ENCODE measurements at regions not wholly inside any gene's neighbourhood (a gene's known extent, or its start where the extent isn't known, plus 50 kb on each side); places are given as distances from the start of the nearest gene placed in this dataset.

DNA sequence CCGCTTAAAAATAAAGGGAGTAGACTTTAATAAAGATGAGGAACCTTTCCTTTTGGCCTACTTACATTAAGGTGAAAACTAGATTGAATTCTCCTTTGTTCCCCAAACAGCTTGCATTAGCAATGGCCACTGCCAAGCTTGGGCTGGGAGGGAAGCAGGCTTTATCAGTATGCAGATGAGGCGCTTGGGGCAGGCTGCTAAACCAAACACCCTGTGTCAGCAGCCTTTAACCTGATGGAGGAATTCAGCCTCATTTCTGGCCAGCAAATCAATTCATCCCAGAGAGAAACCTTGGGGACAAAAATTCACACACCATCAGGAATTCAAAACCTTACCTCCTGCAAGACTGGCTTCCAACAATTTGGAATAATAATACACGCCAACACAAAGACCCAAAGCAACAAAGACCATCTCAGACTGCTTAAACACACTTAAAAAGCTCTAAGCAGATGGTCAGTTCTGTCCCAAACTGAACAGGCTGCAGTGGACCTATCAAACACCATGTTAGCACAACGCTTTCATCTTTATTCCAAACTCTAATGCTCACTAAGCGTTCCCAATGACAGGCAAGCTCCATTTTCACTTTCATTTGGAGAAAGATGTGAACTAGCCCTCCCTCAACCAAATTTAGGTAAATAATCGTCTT, 255.1 kb upstream of the CMC1 start:
- Histone ChIP-seq H3K27ac (no peak overlapping the region), H3K27me3 (ENCODE audit: insufficient read depth in 3 of 3, low read length in 2 of 3) (no peaks in the 10 kb centered on the region), H3K36me3 (ENCODE audit: insufficient read depth in 1 of 2, low read depth in 1 of 2) (no peaks in the 10 kb centered on the region), H3K4me3 (no peak overlapping the region), H3K9me3 (no peaks in the 10 kb centered on the region), H3K4me1 (no peaks in the 10 kb centered on the region)
- 77 to 78% (median 77%) methylated on average over 6 of the region's 6 CpGs for WGBS, 3 donors
- TF ChIP-seq, protein P1, sequence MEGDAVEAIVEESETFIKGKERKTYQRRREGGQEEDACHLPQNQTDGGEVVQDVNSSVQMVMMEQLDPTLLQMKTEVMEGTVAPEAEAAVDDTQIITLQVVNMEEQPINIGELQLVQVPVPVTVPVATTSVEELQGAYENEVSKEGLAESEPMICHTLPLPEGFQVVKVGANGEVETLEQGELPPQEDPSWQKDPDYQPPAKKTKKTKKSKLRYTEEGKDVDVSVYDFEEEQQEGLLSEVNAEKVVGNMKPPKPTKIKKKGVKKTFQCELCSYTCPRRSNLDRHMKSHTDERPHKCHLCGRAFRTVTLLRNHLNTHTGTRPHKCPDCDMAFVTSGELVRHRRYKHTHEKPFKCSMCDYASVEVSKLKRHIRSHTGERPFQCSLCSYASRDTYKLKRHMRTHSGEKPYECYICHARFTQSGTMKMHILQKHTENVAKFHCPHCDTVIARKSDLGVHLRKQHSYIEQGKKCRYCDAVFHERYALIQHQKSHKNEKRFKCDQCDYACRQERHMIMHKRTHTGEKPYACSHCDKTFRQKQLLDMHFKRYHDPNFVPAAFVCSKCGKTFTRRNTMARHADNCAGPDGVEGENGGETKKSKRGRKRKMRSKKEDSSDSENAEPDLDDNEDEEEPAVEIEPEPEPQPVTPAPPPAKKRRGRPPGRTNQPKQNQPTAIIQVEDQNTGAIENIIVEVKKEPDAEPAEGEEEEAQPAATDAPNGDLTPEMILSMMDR (IDR thresholded peaks at IDR 0.05), result no peak
- ATAC-seq (no peak), DNase-seq (no peak)
- intact Hi-C loops (cut with DNase I), result no loop called here

DNA sequence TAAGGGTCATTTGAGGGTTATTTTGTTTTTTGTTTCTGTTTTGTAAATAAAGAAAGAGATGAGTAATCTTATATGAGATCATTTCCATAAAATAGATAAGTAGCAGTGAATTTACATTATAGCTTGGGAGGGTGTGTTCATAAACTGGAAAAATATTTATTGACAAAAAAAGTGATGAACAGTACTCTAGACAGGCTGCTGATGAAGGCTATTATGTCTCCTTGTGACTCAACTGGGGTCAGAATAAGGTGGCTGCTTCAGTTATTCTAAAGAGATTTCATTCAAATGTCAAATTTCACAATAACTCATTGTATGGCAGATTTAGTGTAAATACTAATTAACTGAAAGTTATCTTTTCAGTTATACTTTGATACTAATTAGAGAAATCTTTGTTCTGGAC, 251.1 kb upstream of the CMC1 start:
- Histone ChIP-seq H3K27ac (no peak overlapping the region), H3K9me3 (no peaks in the 10 kb centered on the region), H3K4me1 (no peaks in the 10 kb centered on the region), H3K36me3 (ENCODE audit: insufficient read depth in 1 of 2, low read depth in 1 of 2) (no peaks in the 10 kb centered on the region), H3K27me3 (ENCODE audit: insufficient read depth in 3 of 3, low read length in 2 of 3) (no peaks in the 10 kb centered on the region), H3K4me3 (no peak overlapping the region)
- intact Hi-C loops (cut with DNase I), result no loop called here
- TF ChIP-seq, protein P1 (IDR thresholded peaks at IDR 0.05), result no peak
- no peak for DNase-seq
- no peak for ATAC-seq

DNA sequence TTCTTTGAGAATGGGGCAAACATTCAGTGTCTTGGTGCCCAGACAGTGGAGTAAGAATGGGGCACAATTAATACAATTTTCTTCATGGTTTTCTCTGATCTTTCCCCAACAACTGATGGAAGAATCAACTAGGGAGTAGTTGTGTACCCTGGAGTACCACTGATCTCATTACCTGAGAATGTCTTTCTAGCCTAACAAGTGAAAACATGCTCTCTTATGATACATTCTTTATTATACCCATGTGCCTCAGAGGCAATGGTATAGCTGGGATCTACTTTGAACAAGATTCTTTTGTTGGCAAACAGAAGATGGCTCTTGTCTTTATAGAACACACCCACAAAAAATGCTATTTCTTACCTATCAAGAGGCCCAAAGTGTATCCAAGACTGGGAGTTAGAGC, 250.6 kb upstream of the CMC1 start:
- Histone ChIP-seq H3K9me3 (no peaks in the 10 kb centered on the region), H3K4me3 (no peak overlapping the region), H3K36me3 (ENCODE audit: insufficient read depth in 1 of 2, low read depth in 1 of 2) (no peaks in the 10 kb centered on the region), H3K27me3 (ENCODE audit: insufficient read depth in 3 of 3, low read length in 2 of 3) (no peaks in the 10 kb centered on the region), H3K27ac (no peak overlapping the region), H3K4me1 (no peaks in the 10 kb centered on the region)
- intact Hi-C loops (cut with DNase I), result no loop called here
- DNase-seq (no peak), ATAC-seq (no peak)
- TF ChIP-seq, protein P1 (IDR thresholded peaks at IDR 0.05), result no peak

DNA sequence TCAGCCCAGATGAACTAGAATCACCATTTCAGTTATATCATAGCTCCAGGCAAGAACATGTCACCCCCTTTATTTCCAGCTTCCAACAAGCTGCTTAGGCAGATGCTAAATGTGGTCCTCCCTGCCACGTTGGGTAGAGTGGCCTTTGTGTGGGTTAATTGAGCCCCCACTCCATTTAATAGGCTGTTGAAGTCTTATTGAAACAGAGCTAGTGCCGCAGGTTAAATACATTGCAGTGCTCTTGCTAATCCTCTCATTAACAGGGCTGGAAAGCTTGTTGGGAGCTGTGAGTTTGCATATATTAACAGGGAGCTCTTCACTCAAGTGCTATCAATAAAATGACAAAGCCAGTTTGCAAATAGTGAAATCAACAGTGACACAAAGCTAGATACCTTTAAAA, 248.4 kb upstream of the CMC1 start:
- Histone ChIP-seq H3K9me3 (no peaks in the 10 kb centered on the region), H3K27ac (no peak overlapping the region), H3K4me1 (no peaks in the 10 kb centered on the region), H3K27me3 (ENCODE audit: insufficient read depth in 3 of 3, low read length in 2 of 3) (no peaks in the 10 kb centered on the region), H3K4me3 (no peak overlapping the region), H3K36me3 (ENCODE audit: insufficient read depth in 1 of 2, low read depth in 1 of 2) (no peaks in the 10 kb centered on the region)
- TF ChIP-seq, protein P1 (IDR thresholded peaks at IDR 0.05), result no peak
- ATAC-seq (no peak), DNase-seq (no peak)
- WGBS, 3 donors, result 44 to 47% (median 46%) methylated on average over 2 of the region's 2 CpGs
- intact Hi-C loops (cut with DNase I), result no loop called here

DNA sequence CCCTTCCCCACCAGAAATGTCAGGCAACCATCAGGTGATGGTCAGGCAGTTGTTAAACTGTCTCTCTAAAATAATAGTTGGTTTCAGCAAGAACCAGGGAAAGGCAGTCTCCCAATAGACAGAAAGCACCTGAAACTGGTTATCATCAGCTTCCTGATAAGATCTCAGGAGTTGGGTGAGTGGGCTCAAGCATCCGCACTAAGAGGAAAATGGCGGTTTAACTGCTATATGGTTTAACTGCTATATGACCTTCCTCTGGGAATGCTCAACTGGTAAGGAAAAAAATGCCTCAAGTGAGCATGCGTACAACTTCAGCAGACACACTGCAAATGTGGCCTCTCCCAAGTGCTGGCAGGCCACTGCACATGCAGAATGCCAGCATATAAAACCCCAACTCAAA, 240.8 kb upstream of the CMC1 start:
- intact Hi-C loops (cut with DNase I), result no loop called here
- H3K36me3 ChIP-seq (ENCODE audit: insufficient read depth in 1 of 2, low read depth in 1 of 2), result no peaks in the 10 kb centered on the region
- no peak for DNase-seq
- no peak for ATAC-seq
- no peaks in the 10 kb centered on the region for H3K9me3 ChIP-seq
- no peaks in the 10 kb centered on the region for H3K4me1 ChIP-seq
- 70 to 79% (median 77%) methylated on average over 3 of the region's 3 CpGs for WGBS, 3 donors
- H3K4me3 ChIP-seq, result no peak overlapping the region
- H3K27ac ChIP-seq, result no peak overlapping the region
- TF ChIP-seq, protein P1 (IDR thresholded peaks at IDR 0.05), result no peak
- H3K27me3 ChIP-seq (ENCODE audit: insufficient read depth in 3 of 3, low read length in 2 of 3), result no peaks in the 10 kb centered on the region
